ENCODE measurements at regions not wholly inside any gene's neighbourhood (a gene's known extent, or its start where the extent isn't known, plus 50 kb on each side); places are given as distances from the start of the nearest gene placed in this dataset.

GRCh38 chr1:56105397-56105796 is 474.0 kb downstream of the PLPP3 start:
- Histone ChIP-seq H3K27ac (no peak overlapping the region), H3K4me3 (no peak overlapping the region), H3K4me1 (no peaks in the 10 kb centered on the region), H3K4me2 (no peak overlapping the region), H3K9me3 (peaks cover 3% of the 10 kb centered on the region; the same call in 2 of the 3 replicates)
- ChIA-PET CTCF (no interaction called here), POLR2A (no interaction called here)
- 63% methylated on average over 3 of the region's 3 CpGs for WGBS (ENCODE audit: missing lambda C conversion rate)
- ATAC-seq (no peak), DNase-seq (ENCODE audit: low read depth in 1 of 2, low spot score in 1 of 2) (no peak), FAIRE-seq (no peak)
- TF ChIP-seq JUNB (IDR thresholded peaks at IDR 0.05) (no peak), FOSL2 (IDR thresholded peaks at IDR 0.05) (no peak), FOSL2 (CRISPR knock-in tag; IDR thresholded peaks at IDR 0.05) (no peak), EP300 (IDR thresholded peaks at IDR 0.05) (no peak), NFE2L2 (conservative IDR thresholded peaks at IDR 0.05; ENCODE audit: low read length) (no peak), MAX (IDR thresholded peaks at IDR 0.05) (no peak), CEBPB (IDR thresholded peaks at IDR 0.05) (no peak), CHD2 (IDR thresholded peaks at IDR 0.05; ENCODE audit: low read length, partially characterized antibody) (no peak), HOXB13 (CRISPR knock-in tag; IDR thresholded peaks at IDR 0.05; ENCODE audit: low read depth) (no peak), PBX3 (IDR thresholded peaks at IDR 0.05) (no peak), TFCP2L1 (CRISPR knock-in tag; IDR thresholded peaks at IDR 0.05) (no peak)

GRCh38 chr1:56099766-56100265 is 479.5 kb downstream of the PLPP3 start:
- DNase-seq (ENCODE audit: low read depth in 1 of 2, low spot score in 1 of 2) (no peak), ATAC-seq (no peak), FAIRE-seq (no peak)
- no peaks in the 10 kb centered on the region for H3K4me1 ChIP-seq
- no peak overlapping the region for H3K27ac ChIP-seq
- TF ChIP-seq JUN (IDR thresholded peaks at IDR 0.05) (no peak), HOXB5 (CRISPR knock-in tag; IDR thresholded peaks at IDR 0.05) (no peak), TP53 (CRISPR knock-in tag; IDR thresholded peaks at IDR 0.05) (no peak), MAZ (IDR thresholded peaks at IDR 0.05; ENCODE audit: borderline replicate concordance, low read depth, low read length) (no peak), CEBPB (IDR thresholded peaks at IDR 0.05) (no peak), EHF (CRISPR knock-in tag; IDR thresholded peaks at IDR 0.05) (no peak), TFCP2L1 (CRISPR knock-in tag; IDR thresholded peaks at IDR 0.05) (no peak), BCL3 (IDR thresholded peaks at IDR 0.05) (no peak), BHLHE40 (IDR thresholded peaks at IDR 0.05; ENCODE audit: low read depth, low read length) (no peak), KDM5A (IDR thresholded peaks at IDR 0.05) (no peak)
- peaks cover 3% of the 10 kb centered on the region; the same call in 2 of the 3 replicates for H3K9me3 ChIP-seq
- ChIA-PET CTCF (no interaction called here), POLR2A (no interaction called here)
- H3K4me3 ChIP-seq: no peak overlapping the region
- WGBS (ENCODE audit: missing lambda C conversion rate): 77% methylated on average over 1 of the region's 1 CpG
- H3K4me2 ChIP-seq: no peak overlapping the region

GRCh38 chr1:56098946-56099345 is 480.4 kb downstream of the PLPP3 start:
- FAIRE-seq (no peak), ATAC-seq (no peak), DNase-seq (ENCODE audit: low read depth in 1 of 2, low spot score in 1 of 2) (no peak)
- no peak overlapping the region for H3K4me2 ChIP-seq
- no peaks in the 10 kb centered on the region for H3K9me3 ChIP-seq
- no peak overlapping the region for H3K4me3 ChIP-seq
- 79% methylated on average over 2 of the region's 2 CpGs for WGBS (ENCODE audit: missing lambda C conversion rate)
- H3K27ac ChIP-seq: no peak overlapping the region
- TF ChIP-seq MAX (IDR thresholded peaks at IDR 0.05) (no peak), CTCF (IDR thresholded peaks at IDR 0.05) (no peak), BCL3 (IDR thresholded peaks at IDR 0.05) (no peak), HES2 (IDR thresholded peaks at IDR 0.05) (no peak), NPAS2 (CRISPR knock-in tag; IDR thresholded peaks at IDR 0.05; ENCODE audit: borderline replicate concordance) (no peak), HOXB13 (CRISPR knock-in tag; IDR thresholded peaks at IDR 0.05; ENCODE audit: low read depth) (no peak), TP53 (CRISPR knock-in tag; IDR thresholded peaks at IDR 0.05) (no peak), HOXB5 (CRISPR knock-in tag; IDR thresholded peaks at IDR 0.05) (no peak), ESRRA (IDR thresholded peaks at IDR 0.05; ENCODE audit: borderline replicate concordance, low read length) (no peak)
- POLR2A ChIA-PET: no interaction called here
- H3K4me1 ChIP-seq: no peaks in the 10 kb centered on the region
- CTCF ChIA-PET: interaction anchor here (1.6 kb wide), 1 partner anchor 37 kb away, joined by 3 read pairs; no protein-coding TSS in a partner anchor
